ENCODE measurements at regions not wholly inside any gene's neighbourhood (a gene's known extent, or its start where the extent isn't known, plus 50 kb on each side); places are given as distances from the start of the nearest gene placed in this dataset.
A peak's percentile ranks its signal among the peaks of the same experiment; 100 is the strongest.

DNA sequence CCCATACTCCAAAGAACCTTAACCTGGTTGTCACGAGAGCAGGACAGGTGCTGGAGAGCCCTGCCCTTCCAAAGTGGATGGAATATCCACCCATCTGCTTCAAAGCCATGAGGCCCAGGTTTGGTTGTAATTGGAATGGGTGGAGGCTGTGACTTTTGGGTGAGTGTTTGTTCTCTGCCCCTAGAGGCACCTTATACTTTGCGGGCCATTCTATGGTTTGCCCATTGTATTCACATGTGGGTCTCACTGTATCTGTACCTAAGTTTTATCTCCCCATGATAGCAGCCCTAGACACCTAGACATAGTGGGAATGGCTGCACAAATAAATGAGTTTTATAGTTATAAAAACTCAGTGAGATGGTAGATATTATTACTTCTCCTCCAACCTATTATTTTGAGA, 67.1 kb upstream of the NAA20 start:
- H3K79me2 ChIP-seq (ENCODE audit: insufficient read depth, low read length) = no peaks in the 10 kb centered on the region
- H2AFZ ChIP-seq (ENCODE audit: low read depth, low read length) = no peak overlapping the region
- no peaks in the 10 kb centered on the region for H3K36me3 ChIP-seq (ENCODE audit: insufficient read depth, low read length)
- no peaks in the 10 kb centered on the region for H3K9me3 ChIP-seq (ENCODE audit: insufficient read depth, low read length, severe bottlenecking)
- H3K9ac ChIP-seq (ENCODE audit: low read depth, low read length) = no peak overlapping the region
- no peak overlapping the region for H3K27ac ChIP-seq (ENCODE audit: low read length)
- H3K27me3 ChIP-seq (ENCODE audit: insufficient read depth, low read length, poor library complexity) = peaks cover 6% of the 10 kb centered on the region
- H4K20me1 ChIP-seq (ENCODE audit: insufficient read depth, low read length) = no peaks in the 10 kb centered on the region
- DNase-seq (no peak), ATAC-seq (ENCODE audit: insufficient read depth, low read depth) (no peak)
- no peak overlapping the region for H3K4me2 ChIP-seq (ENCODE audit: insufficient read depth, low read length)
- no peak overlapping the region for H3K4me3 ChIP-seq (ENCODE audit: low read depth in 1 of 2, low read length in 2 of 2)
- TF ChIP-seq EZH2 (IDR thresholded peaks at IDR 0.05; ENCODE audit: borderline replicate concordance, low read depth, low read length, severe bottlenecking) = no peak
- TF ChIP-seq, protein P1, sequence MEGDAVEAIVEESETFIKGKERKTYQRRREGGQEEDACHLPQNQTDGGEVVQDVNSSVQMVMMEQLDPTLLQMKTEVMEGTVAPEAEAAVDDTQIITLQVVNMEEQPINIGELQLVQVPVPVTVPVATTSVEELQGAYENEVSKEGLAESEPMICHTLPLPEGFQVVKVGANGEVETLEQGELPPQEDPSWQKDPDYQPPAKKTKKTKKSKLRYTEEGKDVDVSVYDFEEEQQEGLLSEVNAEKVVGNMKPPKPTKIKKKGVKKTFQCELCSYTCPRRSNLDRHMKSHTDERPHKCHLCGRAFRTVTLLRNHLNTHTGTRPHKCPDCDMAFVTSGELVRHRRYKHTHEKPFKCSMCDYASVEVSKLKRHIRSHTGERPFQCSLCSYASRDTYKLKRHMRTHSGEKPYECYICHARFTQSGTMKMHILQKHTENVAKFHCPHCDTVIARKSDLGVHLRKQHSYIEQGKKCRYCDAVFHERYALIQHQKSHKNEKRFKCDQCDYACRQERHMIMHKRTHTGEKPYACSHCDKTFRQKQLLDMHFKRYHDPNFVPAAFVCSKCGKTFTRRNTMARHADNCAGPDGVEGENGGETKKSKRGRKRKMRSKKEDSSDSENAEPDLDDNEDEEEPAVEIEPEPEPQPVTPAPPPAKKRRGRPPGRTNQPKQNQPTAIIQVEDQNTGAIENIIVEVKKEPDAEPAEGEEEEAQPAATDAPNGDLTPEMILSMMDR (IDR thresholded peaks at IDR 0.05; ENCODE audit: borderline replicate concordance, extremely low read depth, low read length, poor library complexity, severe bottlenecking) = no peak
- no peaks in the 10 kb centered on the region for H3K4me1 ChIP-seq (ENCODE audit: insufficient read depth, low read length)

DNA sequence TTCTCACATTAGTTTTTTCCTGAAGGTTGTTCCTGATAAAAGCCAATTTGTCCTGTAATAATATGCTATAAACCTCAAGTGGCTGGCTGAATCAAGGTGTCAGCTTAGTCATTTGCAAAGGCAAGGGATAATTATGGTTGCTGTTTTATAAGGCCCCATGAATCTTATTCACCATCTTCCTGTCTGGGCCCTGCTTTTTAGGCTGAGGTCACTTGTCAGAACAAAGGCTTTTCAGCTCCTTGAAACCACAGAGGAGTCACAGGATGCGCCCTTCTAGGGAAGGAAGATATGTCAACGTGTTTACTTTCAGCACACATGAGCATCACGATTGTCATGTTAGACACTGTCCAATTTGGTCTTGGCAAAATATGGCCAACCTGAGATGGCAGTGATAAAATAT, 64.8 kb upstream of the NAA20 start:
- ATAC-seq (ENCODE audit: insufficient read depth, low read depth) (peak; percentile 44), DNase-seq (peak; percentile 9)
- TF ChIP-seq, protein P1 (IDR thresholded peaks at IDR 0.05; ENCODE audit: borderline replicate concordance, extremely low read depth, low read length, poor library complexity, severe bottlenecking) = no peak
- TF ChIP-seq EZH2 (IDR thresholded peaks at IDR 0.05; ENCODE audit: borderline replicate concordance, low read depth, low read length, severe bottlenecking) = no peak
- H3K27ac ChIP-seq (ENCODE audit: low read length) = no peak overlapping the region
- no peak overlapping the region for H3K4me3 ChIP-seq (ENCODE audit: low read depth in 1 of 2, low read length in 2 of 2)
- no peaks in the 10 kb centered on the region for H3K9me3 ChIP-seq (ENCODE audit: insufficient read depth, low read length, severe bottlenecking)
- no peak overlapping the region for H3K9ac ChIP-seq (ENCODE audit: low read depth, low read length)
- peaks cover 6% of the 10 kb centered on the region for H3K27me3 ChIP-seq (ENCODE audit: insufficient read depth, low read length, poor library complexity)
- no peaks in the 10 kb centered on the region for H4K20me1 ChIP-seq (ENCODE audit: insufficient read depth, low read length)
- no peak overlapping the region for H3K4me2 ChIP-seq (ENCODE audit: insufficient read depth, low read length)
- H3K4me1 ChIP-seq (ENCODE audit: insufficient read depth, low read length) = no peaks in the 10 kb centered on the region
- H3K36me3 ChIP-seq (ENCODE audit: insufficient read depth, low read length) = no peaks in the 10 kb centered on the region
- H2AFZ ChIP-seq (ENCODE audit: low read depth, low read length) = no peak overlapping the region
- no peaks in the 10 kb centered on the region for H3K79me2 ChIP-seq (ENCODE audit: insufficient read depth, low read length)

DNA sequence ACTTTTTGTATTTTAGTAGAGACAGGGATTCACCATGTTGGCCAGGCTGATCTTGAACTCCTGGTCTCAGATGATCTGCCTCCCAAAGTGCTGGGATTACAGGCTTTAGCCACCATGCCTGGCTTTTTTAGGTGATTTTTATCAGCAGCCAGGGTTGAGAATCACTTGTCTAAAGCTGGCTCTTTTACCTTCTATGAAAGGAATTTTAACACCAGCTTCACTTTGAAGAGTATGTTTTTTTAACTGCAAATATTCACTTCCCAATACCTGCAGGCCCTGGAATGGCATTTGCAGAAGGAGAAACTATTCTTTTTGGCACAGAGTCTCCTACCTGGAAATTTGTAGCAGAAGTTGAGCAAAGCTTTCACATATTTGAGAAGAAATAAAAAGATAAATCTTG, 63.6 kb upstream of the NAA20 start:
- H3K4me1 ChIP-seq (ENCODE audit: insufficient read depth, low read length) = no peaks in the 10 kb centered on the region
- H3K4me2 ChIP-seq (ENCODE audit: insufficient read depth, low read length) = no peak overlapping the region
- no peak for ATAC-seq (ENCODE audit: insufficient read depth, low read depth)
- no peak for DNase-seq
- H3K4me3 ChIP-seq (ENCODE audit: low read depth in 1 of 2, low read length in 2 of 2) = no peak overlapping the region
- TF ChIP-seq, protein P1 (IDR thresholded peaks at IDR 0.05; ENCODE audit: borderline replicate concordance, extremely low read depth, low read length, poor library complexity, severe bottlenecking) = no peak
- TF ChIP-seq EZH2 (IDR thresholded peaks at IDR 0.05; ENCODE audit: borderline replicate concordance, low read depth, low read length, severe bottlenecking) = no peak
- H3K27me3 ChIP-seq (ENCODE audit: insufficient read depth, low read length, poor library complexity) = peaks cover 6% of the 10 kb centered on the region
- H3K9ac ChIP-seq (ENCODE audit: low read depth, low read length) = no peak overlapping the region
- no peaks in the 10 kb centered on the region for H3K79me2 ChIP-seq (ENCODE audit: insufficient read depth, low read length)
- no peaks in the 10 kb centered on the region for H3K36me3 ChIP-seq (ENCODE audit: insufficient read depth, low read length)
- H3K9me3 ChIP-seq (ENCODE audit: insufficient read depth, low read length, severe bottlenecking) = no peaks in the 10 kb centered on the region
- H4K20me1 ChIP-seq (ENCODE audit: insufficient read depth, low read length) = no peaks in the 10 kb centered on the region
- H2AFZ ChIP-seq (ENCODE audit: low read depth, low read length) = no peak overlapping the region
- no peak overlapping the region for H3K27ac ChIP-seq (ENCODE audit: low read length)

DNA sequence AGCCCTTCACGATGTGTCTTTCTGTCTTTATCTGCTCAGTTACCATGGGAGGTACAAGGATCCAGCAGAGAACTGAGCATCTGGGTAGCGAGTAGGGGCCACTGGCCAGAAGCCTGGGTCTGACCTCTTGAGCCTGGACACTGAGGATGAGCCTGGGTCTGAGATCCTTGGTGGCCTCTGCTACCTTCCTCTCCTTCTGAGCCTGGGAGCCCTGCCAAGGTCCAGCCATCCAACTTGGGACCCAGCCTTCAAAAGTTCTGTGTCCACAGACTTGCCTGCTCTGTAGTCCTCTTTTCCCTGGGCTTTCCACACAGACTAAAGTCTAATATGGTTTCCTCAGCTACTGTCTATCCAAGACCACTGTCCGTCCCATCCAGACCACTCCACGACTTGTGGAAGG, 60.2 kb upstream of the NAA20 start:
- H3K9ac ChIP-seq (ENCODE audit: low read depth, low read length) = no peak overlapping the region
- H3K9me3 ChIP-seq (ENCODE audit: insufficient read depth, low read length, severe bottlenecking) = no peaks in the 10 kb centered on the region
- peaks cover 3% of the 10 kb centered on the region for H3K27me3 ChIP-seq (ENCODE audit: insufficient read depth, low read length, poor library complexity)
- no peaks in the 10 kb centered on the region for H3K4me1 ChIP-seq (ENCODE audit: insufficient read depth, low read length)
- TF ChIP-seq, protein P1 (IDR thresholded peaks at IDR 0.05; ENCODE audit: borderline replicate concordance, extremely low read depth, low read length, poor library complexity, severe bottlenecking) = no peak
- TF ChIP-seq EZH2 (IDR thresholded peaks at IDR 0.05; ENCODE audit: borderline replicate concordance, low read depth, low read length, severe bottlenecking) = no peak
- H4K20me1 ChIP-seq (ENCODE audit: insufficient read depth, low read length) = no peaks in the 10 kb centered on the region
- H3K4me3 ChIP-seq (ENCODE audit: low read depth in 1 of 2, low read length in 2 of 2) = no peak overlapping the region
- H3K36me3 ChIP-seq (ENCODE audit: insufficient read depth, low read length) = no peaks in the 10 kb centered on the region
- no peaks in the 10 kb centered on the region for H3K79me2 ChIP-seq (ENCODE audit: insufficient read depth, low read length)
- no peak overlapping the region for H2AFZ ChIP-seq (ENCODE audit: low read depth, low read length)
- no peak overlapping the region for H3K27ac ChIP-seq (ENCODE audit: low read length)
- no peak overlapping the region for H3K4me2 ChIP-seq (ENCODE audit: insufficient read depth, low read length)
- DNase-seq (no peak), ATAC-seq (ENCODE audit: insufficient read depth, low read depth) (no peak)

All from DND-41 (cell line).